ENCODE measurements at regions not wholly inside any gene's neighbourhood (a gene's known extent, or its start where the extent isn't known, plus 50 kb on each side); places are given as distances from the start of the nearest gene placed in this dataset.

DNA sequence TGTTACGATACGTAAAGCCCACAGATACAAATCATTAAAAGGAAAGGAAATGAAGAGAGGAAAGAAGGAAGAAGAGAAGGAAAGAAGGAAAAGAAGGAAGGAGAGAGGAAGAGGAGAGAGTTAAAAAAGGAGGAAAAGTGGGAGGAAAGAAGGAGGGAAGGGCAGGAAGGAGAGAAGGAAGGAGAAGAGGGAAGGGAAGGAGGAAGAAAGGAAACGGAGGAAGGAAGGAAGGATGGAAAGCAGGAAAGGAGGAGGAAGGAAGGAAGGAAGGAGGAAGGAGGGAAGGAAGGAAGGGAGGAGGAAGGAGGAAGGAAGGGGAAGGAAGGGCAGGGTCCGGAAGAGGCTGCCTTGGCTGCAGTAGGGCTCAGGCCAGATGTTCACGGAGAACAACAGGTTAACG, 95.2 kb downstream of the ENGASE start:
- TF ChIP-seq RAD21 (IDR thresholded peaks at IDR 0.05; ENCODE audit: low read depth) = no peak
- no peak for TF ChIP-seq ZFX (IDR thresholded peaks at IDR 0.05)
- no peak for TF ChIP-seq CTCF (IDR thresholded peaks at IDR 0.05 in 2 of 3, conservative IDR thresholded peaks at IDR 0.05 in 1 of 3; ENCODE audit: borderline replicate concordance in 1 of 3, insufficient read depth in 1 of 3, low read depth in 2 of 3, low read length in 2 of 3)
- TF ChIP-seq MAX (IDR thresholded peaks at IDR 0.05) = no peak
- no peak for TF ChIP-seq POLR2A (IDR thresholded peaks at IDR 0.05; ENCODE audit: borderline replicate concordance, extremely low read depth, insufficient read depth, insufficient read length)
- no peak for TF ChIP-seq POLR2AphosphoS5 (IDR thresholded peaks at IDR 0.05; ENCODE audit: low read depth, low read length)
- TF ChIP-seq ELF1 (IDR thresholded peaks at IDR 0.05; ENCODE audit: borderline replicate concordance, low read depth) = no peak
- TF ChIP-seq EZH2 (IDR thresholded peaks at IDR 0.05) = no peak
- TF ChIP-seq JUND (IDR thresholded peaks at IDR 0.05) = no peak
- TF ChIP-seq, protein P1, sequence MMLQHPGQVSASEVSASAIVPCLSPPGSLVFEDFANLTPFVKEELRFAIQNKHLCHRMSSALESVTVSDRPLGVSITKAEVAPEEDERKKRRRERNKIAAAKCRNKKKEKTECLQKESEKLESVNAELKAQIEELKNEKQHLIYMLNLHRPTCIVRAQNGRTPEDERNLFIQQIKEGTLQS (IDR thresholded peaks at IDR 0.05) = no peak
- no peak for TF ChIP-seq CEBPB (IDR thresholded peaks at IDR 0.05; ENCODE audit: low read depth)
- TF ChIP-seq EZH2phosphoT487 (IDR thresholded peaks at IDR 0.05; ENCODE audit: borderline replicate concordance) = no peak
- no peak for TF ChIP-seq YY1 (IDR thresholded peaks at IDR 0.05; ENCODE audit: extremely low read depth, insufficient replicate concordance, low read depth, low read length)
- no peak for TF ChIP-seq SP1 (IDR thresholded peaks at IDR 0.05; ENCODE audit: low read depth)
